ENCODE measurements at regions not wholly inside any gene's neighbourhood (a gene's known extent, or its start where the extent isn't known, plus 50 kb on each side); places are given as distances from the start of the nearest gene placed in this dataset.

GRCh38 chr18:8974696-8975095 lies 127.8 kb upstream of the NDUFV2 start:
- TF ChIP-seq, protein P1, sequence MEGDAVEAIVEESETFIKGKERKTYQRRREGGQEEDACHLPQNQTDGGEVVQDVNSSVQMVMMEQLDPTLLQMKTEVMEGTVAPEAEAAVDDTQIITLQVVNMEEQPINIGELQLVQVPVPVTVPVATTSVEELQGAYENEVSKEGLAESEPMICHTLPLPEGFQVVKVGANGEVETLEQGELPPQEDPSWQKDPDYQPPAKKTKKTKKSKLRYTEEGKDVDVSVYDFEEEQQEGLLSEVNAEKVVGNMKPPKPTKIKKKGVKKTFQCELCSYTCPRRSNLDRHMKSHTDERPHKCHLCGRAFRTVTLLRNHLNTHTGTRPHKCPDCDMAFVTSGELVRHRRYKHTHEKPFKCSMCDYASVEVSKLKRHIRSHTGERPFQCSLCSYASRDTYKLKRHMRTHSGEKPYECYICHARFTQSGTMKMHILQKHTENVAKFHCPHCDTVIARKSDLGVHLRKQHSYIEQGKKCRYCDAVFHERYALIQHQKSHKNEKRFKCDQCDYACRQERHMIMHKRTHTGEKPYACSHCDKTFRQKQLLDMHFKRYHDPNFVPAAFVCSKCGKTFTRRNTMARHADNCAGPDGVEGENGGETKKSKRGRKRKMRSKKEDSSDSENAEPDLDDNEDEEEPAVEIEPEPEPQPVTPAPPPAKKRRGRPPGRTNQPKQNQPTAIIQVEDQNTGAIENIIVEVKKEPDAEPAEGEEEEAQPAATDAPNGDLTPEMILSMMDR (IDR thresholded peaks at IDR 0.05): no peak
- no peak for TF ChIP-seq POLR2A (IDR thresholded peaks at IDR 0.05)

Data from breast epithelium (tissue), 3 donors.